Left kidney (tissue), 1 donor: ENCODE measurements at regions not wholly inside any gene's neighbourhood (a gene's known extent, or its start where the extent isn't known, plus 50 kb on each side); places are given as distances from the start of the nearest gene placed in this dataset.
"Not testable (repeated sequence)": the region's sequence is repeated elsewhere in the genome, so short reads cannot be mapped to it uniquely, and the experiment has no call there.

Experiments
- DNase-seq: peaks from one replicate; pipeline ENCODE4 v3.0.0-alpha.2; 2013

DNA sequence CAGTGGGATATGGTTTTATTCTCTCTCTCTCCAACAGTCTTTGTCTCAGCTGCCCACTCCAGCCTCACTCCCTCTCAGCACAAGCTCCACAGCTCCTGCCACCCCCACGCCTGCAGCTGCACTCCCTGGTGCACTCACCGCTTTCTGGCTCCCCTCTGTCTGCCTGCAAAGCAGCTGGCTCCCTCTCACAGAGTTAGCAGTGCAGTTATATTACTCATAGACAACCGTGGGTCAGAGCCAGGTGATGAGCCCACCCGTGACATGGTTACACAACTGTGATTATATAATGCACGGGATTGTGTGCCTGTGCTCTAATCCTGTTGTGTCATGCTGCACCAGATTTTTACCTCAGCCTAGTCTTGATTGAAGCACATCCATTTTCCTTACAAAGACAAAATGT is 276.9 kb upstream of the CHAC2 start:
- DNase-seq: no peak

DNA sequence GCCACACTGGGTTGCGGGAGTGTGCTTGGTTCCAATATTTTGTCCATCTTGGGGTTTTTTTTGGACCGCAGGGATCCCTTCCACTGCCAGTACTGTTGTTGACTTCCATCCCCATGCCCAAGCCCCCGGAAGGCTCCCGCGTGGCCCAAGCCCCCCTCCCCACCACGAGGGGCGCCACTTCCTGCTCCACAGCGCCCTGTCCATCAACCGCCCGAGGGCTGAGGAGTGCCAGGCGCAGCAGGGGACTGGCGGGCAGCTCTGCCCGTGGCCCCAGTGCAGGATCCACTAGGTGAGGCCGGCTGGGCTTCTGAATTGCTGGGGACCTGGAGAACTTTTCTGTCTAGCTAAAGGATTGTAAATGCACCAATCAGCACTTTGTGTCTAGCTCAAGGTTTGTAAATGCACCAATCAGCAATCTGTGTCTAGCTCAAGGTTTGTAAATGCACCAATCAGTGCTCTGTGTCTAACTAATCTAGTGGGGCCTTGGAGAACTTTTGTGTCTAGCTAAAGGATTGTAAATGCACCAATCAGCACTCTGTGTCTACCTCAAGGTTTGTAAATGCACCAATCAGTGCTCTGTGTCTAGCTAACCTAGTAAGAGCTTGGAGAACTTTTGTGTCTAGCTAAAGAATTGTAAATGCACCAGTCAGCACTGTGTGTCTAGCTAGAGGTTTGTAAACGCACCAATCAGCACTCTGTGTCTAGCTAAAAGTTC is 281.3 kb upstream of the CHAC2 start:
- not testable (repeated sequence) for DNase-seq

DNA sequence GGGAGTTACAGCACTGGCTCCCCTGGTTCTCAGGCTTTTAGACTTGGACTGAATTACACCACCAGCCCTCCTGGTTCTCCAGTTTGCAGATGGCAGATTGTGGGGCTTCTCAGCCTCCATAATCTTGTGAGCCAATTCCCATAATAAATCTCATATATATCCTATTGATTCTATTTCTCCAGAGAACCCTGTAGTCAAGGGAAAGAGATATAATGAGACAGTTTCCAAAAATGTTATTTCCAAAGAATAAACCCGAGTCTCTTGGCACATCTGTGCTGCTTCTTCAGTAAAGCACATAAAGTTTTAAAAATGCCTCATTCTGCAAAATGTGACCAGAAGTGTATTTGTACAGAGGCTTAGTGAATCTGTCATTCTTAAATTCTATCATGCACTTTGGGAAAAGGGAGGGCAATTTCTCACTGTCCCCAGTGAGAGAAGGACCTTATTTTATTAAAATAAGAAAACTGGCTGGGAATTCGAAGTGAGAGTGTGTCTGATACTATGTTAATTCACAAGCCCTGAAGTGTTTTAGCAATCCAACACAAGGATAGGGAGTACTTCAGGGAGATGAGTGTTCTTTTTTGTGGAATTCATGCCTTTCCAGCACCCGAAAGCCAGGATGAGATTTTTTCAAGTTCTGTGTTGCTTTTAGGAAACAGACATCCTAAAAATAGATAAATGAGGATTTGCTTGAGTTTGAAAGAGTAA is 282.4 kb upstream of the CHAC2 start:
- DNase-seq: no peak

DNA sequence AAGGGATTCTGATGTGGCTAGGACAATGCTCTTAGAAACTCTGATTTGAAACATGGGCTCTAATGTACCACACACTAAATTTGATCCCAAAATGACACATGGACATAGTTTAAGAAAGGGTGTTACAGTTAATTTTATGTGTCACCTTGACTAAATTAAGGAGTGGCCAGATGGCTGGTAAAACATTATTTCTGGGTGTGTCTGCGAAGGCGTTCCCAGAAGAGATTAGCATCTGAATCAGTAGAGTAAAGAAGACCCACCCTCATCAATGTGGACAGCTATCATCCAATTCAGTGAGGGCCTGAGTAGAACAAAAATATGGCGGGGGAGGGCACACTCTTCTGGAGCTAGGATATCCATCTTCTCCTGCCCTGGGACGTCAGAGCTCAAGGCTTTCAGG is 283.1 kb upstream of the CHAC2 start:
- DNase-seq: no peak

DNA sequence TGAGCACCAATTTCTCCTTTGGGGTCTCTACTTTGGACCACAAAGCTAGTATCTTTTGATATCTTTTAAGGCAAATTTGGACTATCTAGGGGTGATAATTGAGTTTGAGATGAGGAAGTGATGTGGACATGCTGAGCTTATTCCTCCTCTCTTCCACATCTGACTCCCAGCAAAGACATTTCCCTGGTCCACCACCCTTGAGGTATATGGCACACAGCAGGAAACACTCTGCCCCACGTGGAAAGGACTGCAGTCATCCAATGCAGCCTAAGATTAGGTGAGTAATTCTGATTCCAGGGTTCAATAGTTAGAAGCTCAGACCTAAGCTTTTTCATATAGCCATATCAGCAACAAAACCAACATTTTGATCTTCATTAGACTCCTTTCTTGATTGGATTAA is 290.1 kb upstream of the CHAC2 start:
- DNase-seq: no peak

DNA sequence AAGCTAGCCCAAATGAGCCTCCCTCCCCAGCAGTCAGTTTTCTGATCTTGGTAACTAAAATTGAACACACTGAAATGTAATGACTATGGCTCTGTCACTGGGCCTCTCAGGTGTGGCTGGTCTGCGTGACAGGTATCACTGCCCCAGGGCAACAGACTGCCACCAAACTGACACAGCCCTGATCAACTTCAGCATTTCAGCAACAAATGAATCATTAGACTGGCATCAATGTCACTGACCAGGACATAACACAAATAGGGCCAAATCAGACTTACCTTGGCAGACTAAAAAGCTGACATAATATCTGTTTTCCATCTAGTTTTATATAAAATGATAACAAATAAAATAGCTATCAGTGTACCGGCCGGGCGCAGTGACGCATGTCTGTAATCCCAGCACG is 290.8 kb upstream of the CHAC2 start:
- DNase-seq: no peak

DNA sequence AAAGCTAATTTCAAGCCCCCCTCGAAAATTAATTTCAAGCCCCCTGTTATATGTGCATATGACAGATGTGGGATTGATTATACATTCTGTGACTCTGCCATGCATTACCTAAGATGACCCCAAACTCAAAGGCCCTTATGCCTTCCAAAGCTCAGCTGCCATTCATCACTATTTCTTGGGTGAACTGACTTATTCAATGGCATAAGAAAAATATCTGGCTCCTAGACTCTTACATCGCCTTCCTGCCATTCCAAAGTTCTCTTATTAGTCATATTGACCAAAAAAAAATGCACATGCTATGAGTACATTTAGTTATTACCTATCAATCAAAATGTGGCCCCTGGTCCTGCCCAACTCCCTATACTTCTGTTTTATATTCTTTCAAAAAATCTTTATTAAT is 291.8 kb upstream of the CHAC2 start:
- DNase-seq: no peak

DNA sequence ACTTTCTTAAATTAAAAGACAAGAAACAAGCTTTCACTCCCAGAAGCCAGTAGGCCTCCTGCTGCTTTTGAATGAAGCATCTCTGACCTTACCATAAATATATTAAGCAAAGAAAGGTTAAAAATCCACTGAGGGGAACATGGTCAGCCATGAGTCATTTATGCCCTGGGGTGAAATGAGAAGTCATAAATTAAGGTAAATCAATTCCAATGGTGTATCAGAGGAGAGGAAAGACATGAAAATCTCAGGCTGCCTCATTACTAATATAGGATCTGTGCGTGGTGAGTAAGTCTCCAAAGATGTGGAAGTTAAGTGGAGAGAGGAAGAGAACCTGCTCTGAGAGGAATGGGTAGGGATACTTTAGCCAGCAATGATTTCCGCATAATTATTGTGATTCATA is 292.3 kb upstream of the CHAC2 start:
- DNase-seq: no peak

DNA sequence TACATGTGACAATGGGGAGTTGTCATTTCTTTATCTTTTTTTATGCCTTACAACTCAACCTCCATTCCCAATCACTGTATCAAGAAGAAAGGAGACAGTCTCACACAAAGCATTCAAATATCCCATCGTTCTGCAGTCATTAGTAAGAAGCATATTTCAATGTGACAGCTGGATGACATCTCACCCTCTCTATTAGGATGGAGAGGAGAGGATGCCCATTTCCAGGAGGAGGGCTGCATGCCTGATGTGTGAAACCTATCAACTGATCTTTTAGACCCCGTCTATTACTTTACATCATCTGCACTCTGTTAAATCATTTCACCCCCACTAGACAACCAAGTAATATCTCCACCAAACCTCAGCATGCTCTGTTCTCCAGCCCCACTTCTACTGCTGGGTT is 292.7 kb upstream of the CHAC2 start:
- no peak for DNase-seq

DNA sequence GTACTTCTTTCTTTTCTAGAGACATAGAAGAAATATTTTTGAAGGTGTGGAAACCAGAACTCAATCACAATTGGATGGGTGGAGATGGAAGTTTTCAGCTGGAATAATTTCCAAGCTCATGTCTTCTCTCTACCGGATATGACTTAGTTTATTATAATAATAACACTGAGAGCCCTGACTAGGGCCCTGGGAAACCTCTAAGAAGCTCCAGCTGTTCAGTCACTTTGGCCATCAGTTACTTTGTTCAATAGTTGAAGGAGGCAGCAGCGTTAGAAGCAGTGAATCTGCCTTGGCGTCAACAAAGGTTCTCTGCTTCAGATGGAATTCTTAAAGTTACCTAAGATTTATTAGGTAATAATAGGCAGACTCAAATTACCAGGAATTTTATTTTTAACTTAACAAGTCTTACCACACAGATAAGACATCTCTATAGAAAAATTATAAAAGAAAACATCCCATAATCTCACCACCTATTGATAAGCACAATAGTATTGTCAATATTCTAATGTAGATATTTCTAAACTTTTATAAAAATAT is 293.8 kb upstream of the CHAC2 start:
- DNase-seq: no peak

DNA sequence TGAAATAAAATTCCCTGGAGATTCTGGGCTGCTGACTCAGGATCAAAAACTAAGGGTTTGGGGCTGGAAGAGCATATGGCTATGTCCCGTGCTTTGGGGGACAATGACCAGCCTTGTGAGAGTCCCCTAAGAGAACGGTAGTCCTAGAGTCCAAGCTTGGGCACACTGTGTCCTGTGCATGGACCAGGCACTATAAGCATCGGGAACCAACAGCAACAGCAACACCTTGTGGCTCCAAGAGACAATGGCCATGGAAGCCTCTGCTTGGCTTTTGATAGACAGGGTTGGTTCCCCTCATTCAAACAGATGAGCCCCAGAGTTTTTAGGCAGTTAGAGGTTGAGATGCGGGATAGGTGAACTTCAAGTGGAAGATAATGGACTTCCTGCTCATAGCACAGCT is 294.4 kb upstream of the CHAC2 start:
- no peak for DNase-seq

DNA sequence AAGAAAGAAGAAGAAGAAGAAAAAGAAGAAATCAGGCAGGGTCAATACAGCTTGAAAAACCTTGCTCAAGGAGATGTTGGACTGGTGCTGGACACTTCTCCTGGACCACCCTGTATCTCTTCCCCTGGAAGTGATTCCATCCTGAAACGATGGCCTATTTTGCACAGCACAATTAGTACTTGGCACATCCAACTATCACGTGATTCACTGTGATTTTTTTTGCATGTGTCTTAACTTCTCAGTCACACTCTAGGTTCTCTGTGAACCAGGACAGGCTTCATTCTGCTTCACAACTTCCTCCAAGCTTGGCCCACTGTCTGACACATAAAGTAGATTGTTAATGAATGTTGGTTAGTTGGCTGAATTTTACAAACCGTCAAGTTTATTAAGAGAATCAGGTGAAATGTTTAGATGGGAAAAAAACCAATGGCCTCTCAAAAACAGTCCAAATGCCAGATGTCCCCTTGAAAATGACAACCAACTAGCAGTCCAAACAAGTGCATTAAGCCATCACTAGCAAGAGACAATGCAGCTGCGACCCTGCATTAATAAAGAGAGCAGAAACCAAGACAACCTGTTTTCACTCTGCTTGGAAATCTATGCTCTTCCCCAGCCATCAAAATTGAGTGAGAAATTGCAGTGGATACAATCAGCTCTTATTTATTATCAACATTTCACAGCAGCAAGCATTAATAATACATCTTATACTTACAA is 300.0 kb upstream of the CHAC2 start:
- no peak for DNase-seq

DNA sequence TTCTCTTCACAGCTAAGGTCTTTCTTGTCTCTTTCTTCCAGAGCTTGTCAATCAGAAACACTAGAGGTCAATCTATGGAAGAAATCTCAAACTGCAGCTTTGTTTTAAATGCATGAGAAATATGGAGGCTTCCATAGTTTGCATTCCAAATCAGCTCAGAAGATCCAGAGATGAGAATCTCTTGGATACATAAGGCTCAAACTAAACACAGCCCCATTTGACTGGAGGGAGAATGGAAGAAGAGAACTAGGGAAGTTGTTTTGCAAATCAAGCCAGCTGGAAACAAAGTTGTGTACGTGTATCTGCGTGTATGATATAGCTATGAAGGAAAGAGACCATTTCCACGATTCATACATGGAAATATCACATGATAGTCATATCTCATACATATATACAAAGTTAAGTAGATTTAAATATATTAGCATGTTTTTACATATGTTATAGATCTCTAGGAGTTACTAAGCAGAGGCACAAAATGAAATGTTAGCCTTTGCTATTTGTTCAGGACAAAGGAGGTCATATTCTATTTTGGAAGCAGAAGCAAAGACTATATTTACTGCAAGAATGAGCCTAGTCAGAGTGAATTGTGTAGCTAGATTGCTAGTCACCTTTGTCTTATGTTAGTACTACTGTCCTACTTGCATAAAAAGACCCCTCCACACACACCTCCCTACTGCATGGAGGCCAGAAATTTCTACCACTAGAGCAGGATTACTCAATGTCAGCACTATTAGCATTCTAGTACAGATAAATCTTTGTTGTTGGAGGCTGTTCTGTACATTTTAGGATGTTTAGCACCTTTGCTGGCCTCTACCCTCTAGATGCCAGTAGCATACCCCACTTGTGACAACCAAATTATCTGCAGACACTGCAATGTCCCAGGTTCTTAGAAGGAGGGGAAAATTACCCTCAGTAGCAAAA is 303.5 kb upstream of the CHAC2 start:
- no peak for DNase-seq

DNA sequence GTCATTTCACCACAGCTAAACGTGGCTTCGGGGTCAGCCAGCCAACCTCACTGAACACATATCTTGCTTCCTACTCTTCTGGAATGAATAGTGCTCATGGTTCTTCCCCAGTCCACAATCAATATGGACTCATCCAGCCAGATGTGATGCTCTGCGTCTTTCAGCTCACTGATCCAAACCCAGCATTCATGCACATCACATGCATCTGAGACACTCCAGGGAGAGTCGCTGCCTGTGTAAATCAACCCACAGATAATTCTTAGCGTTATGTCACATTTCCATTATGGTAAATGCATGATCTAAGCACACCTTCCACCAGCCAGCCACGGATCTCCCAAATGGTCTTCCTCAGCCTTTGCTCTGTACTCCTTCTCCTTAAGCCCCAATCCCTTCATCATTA is 306.7 kb upstream of the CHAC2 start:
- no peak for DNase-seq

DNA sequence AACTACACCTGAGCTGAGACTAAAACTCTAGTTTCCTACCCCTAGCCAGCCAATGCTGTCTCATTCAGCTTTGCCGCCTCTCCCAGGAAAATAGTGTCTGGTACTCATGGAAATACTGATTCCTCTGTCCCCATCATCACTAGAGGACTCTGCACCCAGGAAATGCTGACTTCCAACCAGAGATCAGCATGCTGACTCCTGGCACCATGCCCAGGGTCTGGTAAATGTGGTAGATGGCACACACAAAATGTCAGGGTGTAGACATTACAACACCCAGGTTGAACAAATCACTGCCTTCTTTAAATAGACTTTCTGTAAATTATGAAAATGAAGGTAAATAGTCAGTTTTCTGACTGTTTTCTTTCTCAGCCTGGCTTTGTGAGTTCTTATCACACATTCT is 307.3 kb upstream of the CHAC2 start:
- DNase-seq: no peak

DNA sequence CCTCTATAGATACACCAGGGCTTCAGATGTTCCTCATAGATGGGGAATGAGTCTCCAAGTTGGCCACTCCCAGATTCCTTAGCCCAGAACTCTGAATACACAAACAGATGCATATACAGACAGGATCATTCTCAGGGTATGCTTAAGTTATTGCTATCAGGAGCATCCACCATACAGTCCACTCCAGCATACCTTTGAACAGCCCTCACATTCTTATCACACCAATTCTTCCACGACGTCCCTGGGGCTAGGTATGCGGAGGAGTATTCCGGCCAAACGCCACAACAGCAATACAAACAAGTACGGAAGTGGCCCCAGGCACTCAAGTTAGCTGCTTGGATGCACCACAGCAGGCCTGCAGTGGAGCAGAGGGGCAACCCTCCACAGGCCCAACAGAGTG is 312.5 kb upstream of the CHAC2 start:
- no peak for DNase-seq

DNA sequence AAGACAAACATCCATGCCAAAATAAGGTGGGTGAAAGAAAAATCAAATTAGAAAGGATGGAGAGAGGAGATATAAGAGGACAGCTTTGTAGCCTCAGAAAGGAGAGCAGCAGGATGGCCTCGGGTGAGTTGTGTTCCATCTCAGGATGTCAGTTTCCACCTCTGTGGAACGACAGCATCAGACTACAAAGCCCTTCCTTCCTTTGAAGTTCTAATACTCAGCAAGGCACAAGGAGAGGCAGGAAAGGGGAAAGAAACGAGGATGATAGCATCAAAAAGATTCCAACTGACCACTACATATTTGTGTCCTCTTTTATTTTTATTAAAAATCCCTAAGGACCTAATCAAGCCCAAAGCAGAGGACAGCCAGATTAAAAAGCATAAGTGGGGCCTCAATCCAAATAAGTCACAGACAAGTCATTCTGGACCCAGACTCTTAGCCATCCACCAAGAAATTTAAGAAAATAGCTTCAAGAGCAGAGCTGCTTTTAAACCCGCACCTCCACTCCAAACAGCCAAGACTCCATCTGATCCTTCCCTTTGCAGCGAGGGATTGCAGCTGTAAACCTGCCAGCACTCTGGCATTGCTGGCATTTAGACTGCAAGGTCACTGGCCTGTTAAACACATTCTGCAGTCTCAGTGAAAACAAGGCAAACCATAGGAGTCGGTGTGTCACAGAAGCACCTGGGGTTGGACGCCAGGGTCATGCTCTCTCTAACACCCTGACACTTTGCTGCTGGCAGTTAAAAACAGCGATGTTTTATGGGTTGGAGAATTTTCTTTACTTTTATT is 314.5 kb upstream of the CHAC2 start:
- DNase-seq: peak; percentile 22

DNA sequence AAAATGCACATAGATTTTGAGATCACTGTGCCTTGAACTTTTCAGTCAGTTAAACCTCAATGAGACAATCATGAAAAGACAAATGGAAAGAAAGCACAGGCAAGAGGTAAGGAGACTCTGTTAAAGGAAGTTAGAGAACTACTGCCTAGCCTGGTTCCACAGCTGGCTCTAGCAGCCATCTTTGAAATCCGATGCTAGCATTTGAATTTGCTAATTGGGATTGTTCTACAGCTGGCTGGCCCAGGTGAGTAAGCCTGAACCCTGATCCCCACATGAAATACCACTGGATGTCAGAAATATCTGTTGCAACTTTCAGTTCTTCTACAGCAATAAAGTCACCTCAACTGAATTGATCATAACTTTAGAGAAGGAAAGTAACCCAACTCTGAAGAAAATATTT is 315.2 kb upstream of the CHAC2 start:
- DNase-seq: no peak

DNA sequence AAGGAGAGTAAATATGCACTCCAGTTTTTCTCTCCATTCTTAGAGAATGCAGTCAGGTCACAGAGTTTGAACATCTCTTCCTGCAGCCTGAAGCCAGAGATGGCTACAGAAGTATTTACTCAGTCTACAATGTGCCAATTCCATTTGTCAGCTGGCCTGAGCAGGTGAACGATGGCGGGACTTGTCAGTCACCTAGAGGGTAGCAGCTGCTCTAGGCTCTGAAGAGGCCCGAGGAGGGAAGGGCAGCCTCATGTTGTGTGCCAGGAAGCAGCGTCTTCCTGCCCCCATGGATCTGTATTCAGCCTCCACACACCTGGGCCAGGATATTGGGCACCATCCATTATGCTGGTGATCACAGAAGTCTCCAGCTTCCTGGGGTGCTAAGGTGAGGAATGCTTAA is 316.7 kb upstream of the CHAC2 start:
- no peak for DNase-seq

DNA sequence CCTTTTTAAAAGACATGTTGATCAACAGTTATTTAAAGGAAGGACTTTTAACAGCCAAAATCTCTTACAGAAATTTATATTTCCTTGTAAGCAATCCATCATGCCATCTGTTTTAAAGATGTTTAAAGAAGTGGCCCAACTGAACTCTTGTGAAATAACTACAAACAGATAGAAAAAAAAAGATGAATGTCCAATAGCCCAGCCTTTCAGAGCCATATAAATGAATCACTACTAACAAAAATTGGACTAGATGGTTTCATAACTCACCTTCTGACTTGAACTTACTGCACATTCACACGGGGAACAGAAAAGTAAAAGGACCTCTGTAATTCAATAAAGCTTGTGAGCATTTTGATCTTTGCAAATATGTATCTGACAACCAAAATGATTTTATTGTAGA is 319.0 kb upstream of the CHAC2 start:
- DNase-seq: no peak

DNA sequence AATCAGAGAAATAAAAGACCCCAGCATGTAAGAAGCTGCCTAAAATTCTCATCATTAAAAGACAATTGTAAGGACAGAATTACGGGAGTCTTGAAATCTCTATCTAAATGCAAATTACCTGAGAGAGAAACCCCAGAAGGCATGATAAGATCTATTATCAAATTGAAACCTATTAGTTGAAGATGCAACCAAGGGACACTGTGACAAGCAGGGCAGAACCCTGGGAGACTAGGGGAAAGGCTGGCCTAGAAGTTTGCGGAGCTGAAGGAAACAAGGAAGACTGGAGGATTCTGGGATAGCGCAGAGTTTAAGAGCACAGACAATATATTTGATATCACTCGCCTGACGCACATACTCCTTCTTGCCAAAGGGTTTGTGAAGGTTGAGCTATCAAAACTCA is 319.5 kb upstream of the CHAC2 start:
- no peak for DNase-seq
